ENCODE measurements at regions not wholly inside any gene's neighbourhood (a gene's known extent, or its start where the extent isn't known, plus 50 kb on each side); places are given as distances from the start of the nearest gene placed in this dataset.

DNA sequence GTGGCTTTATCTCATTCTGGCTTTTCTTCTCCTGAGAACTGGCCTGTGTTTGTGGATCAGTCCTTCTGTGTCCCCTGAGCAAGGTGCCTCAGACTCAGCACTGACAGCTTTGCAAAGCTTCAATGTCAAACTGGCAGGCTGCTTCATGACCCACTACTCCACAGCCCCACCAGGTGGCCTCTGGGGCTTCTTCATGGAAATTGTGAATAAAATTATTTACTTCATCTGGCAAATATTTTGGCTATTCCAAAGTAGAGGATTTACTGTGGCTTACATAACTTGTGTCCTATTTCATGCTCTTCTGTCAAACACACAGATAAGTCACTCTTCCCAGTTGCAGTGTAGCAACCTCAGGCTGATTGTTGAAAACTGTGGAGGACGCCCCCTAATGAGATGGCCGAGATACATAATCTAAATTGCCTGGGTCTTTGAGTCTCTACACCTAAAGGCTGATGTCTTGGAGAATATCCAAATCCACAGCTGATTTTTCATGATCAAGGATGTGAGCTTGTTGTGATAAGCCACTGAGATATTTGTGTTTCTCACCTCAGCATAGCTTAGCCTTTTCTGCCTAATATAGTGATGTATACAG lies 721.9 kb upstream of the SLC10A2 start:
- intact Hi-C loops (cut with DNase I) = no loop called here
- Histone ChIP-seq H3K27me3 (no peaks in the 10 kb centered on the region), H3K9me3 (no peaks in the 10 kb centered on the region), H3K27ac (no peak overlapping the region), H3K36me3 (replicated peaks in 1 of 2; ENCODE audit: insufficient read depth in 1 of 2, low read depth in 2 of 2) (no peaks in the 10 kb centered on the region), H3K4me1 (no peaks in the 10 kb centered on the region), H3K4me3 (no peak overlapping the region)
- ATAC-seq (no peak), DNase-seq (no peak)
- WGBS, 2 donors = 37 to 43% methylated on average over 2 of the region's 2 CpGs
- TF ChIP-seq POLR2A (IDR thresholded peaks at IDR 0.05) (no peak), CTCF (IDR thresholded peaks at IDR 0.05) (no peak)

DNA sequence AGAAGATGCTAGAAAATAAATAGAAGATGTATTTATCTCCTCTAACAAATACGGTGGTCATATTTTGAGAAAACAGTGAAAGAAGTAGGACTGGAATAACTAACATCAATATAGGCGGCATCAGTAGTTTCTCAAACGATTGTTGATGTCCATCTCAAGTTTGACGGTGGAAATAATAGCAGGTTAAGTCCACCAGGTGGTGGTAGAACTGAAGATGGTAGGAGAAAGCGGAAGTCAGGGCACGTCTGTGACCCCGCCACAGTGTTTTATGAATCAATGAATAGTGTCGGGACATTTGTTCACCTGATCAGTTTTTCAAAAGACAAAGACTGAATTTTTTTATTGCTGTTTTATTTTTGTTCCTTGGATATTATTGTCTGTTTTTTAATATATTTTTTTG lies 706.4 kb upstream of the SLC10A2 start:
- H3K36me3 ChIP-seq (replicated peaks in 1 of 2; ENCODE audit: insufficient read depth in 1 of 2, low read depth in 2 of 2) = no peaks in the 10 kb centered on the region
- TF ChIP-seq CTCF (IDR thresholded peaks at IDR 0.05) (peak in 2 of 7 experiments; percentile 12), POLR2A (IDR thresholded peaks at IDR 0.05) (no peak)
- H3K27ac ChIP-seq = no peak overlapping the region
- no peak for DNase-seq
- no peaks in the 10 kb centered on the region for H3K9me3 ChIP-seq
- no peaks in the 10 kb centered on the region for H3K4me1 ChIP-seq
- no peak for ATAC-seq
- no peaks in the 10 kb centered on the region for H3K27me3 ChIP-seq
- intact Hi-C loops (cut with DNase I) = no loop called here
- WGBS, 2 donors = 66 to 74% methylated on average over 8 of the region's 8 CpGs
- H3K4me3 ChIP-seq = no peak overlapping the region

- TF ChIP-seq CTCF (IDR thresholded peaks at IDR 0.05) = no peak
- no peak for TF ChIP-seq POLR2A (IDR thresholded peaks at IDR 0.05)
- DNase-seq (no peak), ATAC-seq (no peak)
- Histone ChIP-seq H3K27me3 (no peaks in the 10 kb centered on the region), H3K4me1 (no peaks in the 10 kb centered on the region), H3K36me3 (replicated peaks in 1 of 2; ENCODE audit: insufficient read depth in 1 of 2, low read depth in 2 of 2) (no peaks in the 10 kb centered on the region), H3K9me3 (no peaks in the 10 kb centered on the region), H3K27ac (no peak overlapping the region), H3K4me3 (no peak overlapping the region)
- WGBS, 2 donors = 66 to 78% methylated on average over 3 of the region's 3 CpGs
- intact Hi-C loops (cut with DNase I) = no loop called here
These were observed 696.3 kb upstream of the SLC10A2 start for GRCh38 chr13:103762523-103762922.

- H3K4me1 ChIP-seq = no peaks in the 10 kb centered on the region
- ATAC-seq = no peak
- TF ChIP-seq CTCF (IDR thresholded peaks at IDR 0.05) (no peak), POLR2A (IDR thresholded peaks at IDR 0.05) (no peak)
- no peak overlapping the region for H3K4me3 ChIP-seq
- no peaks in the 10 kb centered on the region for H3K27me3 ChIP-seq
- intact Hi-C loops (cut with DNase I) = no loop called here
- no peak for DNase-seq
- H3K9me3 ChIP-seq = no peaks in the 10 kb centered on the region
- no peaks in the 10 kb centered on the region for H3K36me3 ChIP-seq (replicated peaks in 1 of 2; ENCODE audit: insufficient read depth in 1 of 2, low read depth in 2 of 2)
- no peak overlapping the region for H3K27ac ChIP-seq
- 35 to 44% methylated on average over 7 of the region's 7 CpGs for WGBS, 2 donors
These were observed 693.1 kb upstream of the SLC10A2 start for GRCh38 chr13:103759361-103759760.

DNA sequence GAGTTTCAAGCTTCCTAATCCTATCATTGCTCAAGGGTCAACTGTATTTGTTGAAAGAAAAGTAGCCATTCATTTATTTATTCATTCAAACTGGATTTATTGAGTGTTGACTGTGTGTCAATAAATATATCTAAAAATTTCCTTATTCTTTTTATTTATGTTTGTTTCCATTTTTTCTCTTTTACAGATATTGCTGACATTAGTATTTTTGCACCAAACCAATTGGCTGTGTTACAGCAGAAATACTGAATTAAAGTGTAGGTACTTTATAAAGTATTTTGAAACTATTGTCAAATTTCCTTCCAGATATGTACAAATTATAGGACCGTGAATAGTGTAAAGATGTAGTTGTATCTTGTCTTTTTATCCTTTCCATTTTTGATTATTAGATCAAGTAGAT lies 692.0 kb upstream of the SLC10A2 start:
- TF ChIP-seq POLR2A (IDR thresholded peaks at IDR 0.05) = no peak
- TF ChIP-seq CTCF (IDR thresholded peaks at IDR 0.05) = no peak
- Histone ChIP-seq H3K27ac (no peak overlapping the region), H3K9me3 (no peaks in the 10 kb centered on the region), H3K4me3 (no peak overlapping the region), H3K4me1 (no peaks in the 10 kb centered on the region), H3K27me3 (no peaks in the 10 kb centered on the region), H3K36me3 (replicated peaks in 1 of 2; ENCODE audit: insufficient read depth in 1 of 2, low read depth in 2 of 2) (no peaks in the 10 kb centered on the region)
- 77 to 81% methylated on average over 1 of the region's 1 CpG for WGBS, 2 donors
- intact Hi-C loops (cut with DNase I) = no loop called here
- no peak for ATAC-seq
- DNase-seq = no peak
